ENCODE measurements at regions not wholly inside any gene's neighbourhood (a gene's known extent, or its start where the extent isn't known, plus 50 kb on each side); places are given as distances from the start of the nearest gene placed in this dataset.

GRCh38 chr3:147733217-147733616 is 324.1 kb downstream of the ZIC1 start:
- no peak for DNase-seq (ENCODE audit: low read depth)
- no peak for TF ChIP-seq CTCF (IDR thresholded peaks at IDR 0.05; ENCODE audit: insufficient read depth, low read length)
- no peak overlapping the region for H3K4me3 ChIP-seq (ENCODE audit: low read depth, low read length)

- no peak overlapping the region for H3K4me3 ChIP-seq (ENCODE audit: low read depth, low read length)
- no peak for DNase-seq (ENCODE audit: low read depth)
- no peak for TF ChIP-seq CTCF (IDR thresholded peaks at IDR 0.05; ENCODE audit: insufficient read depth, low read length)
Observed at GRCh38 chr3:147735616-147736015, 326.5 kb downstream of the ZIC1 start.

- no peak overlapping the region for H3K4me3 ChIP-seq (ENCODE audit: low read depth, low read length)
- no peak for DNase-seq (ENCODE audit: low read depth)
- TF ChIP-seq CTCF (IDR thresholded peaks at IDR 0.05; ENCODE audit: insufficient read depth, low read length), result no peak
Observed at GRCh38 chr3:147736226-147736625, 327.1 kb downstream of the ZIC1 start.

GRCh38 chr3:147737376-147737775 is 328.2 kb downstream of the ZIC1 start:
- no peak for TF ChIP-seq CTCF (IDR thresholded peaks at IDR 0.05; ENCODE audit: insufficient read depth, low read length)
- no peak for DNase-seq (ENCODE audit: low read depth)
- H3K4me3 ChIP-seq (ENCODE audit: low read depth, low read length), result no peak overlapping the region

- DNase-seq (ENCODE audit: low read depth), result no peak
- TF ChIP-seq CTCF (IDR thresholded peaks at IDR 0.05; ENCODE audit: insufficient read depth, low read length), result no peak
- no peak overlapping the region for H3K4me3 ChIP-seq (ENCODE audit: low read depth, low read length)
Observed at GRCh38 chr3:147740928-147741327, 331.8 kb downstream of the ZIC1 start.

GRCh38 chr3:147744967-147745366 is 335.8 kb downstream of the ZIC1 start:
- no peak for DNase-seq (ENCODE audit: low read depth)
- no peak for TF ChIP-seq CTCF (IDR thresholded peaks at IDR 0.05; ENCODE audit: insufficient read depth, low read length)
- H3K4me3 ChIP-seq (ENCODE audit: low read depth, low read length), result no peak overlapping the region

GRCh38 chr3:147755310-147755709 is 346.1 kb downstream of the ZIC1 start:
- no peak for TF ChIP-seq CTCF (IDR thresholded peaks at IDR 0.05; ENCODE audit: insufficient read depth, low read length)
- no peak overlapping the region for H3K4me3 ChIP-seq (ENCODE audit: low read depth, low read length)
- no peak for DNase-seq (ENCODE audit: low read depth)

Measured in fibroblast of the aortic adventitia (primary cell).